ENCODE measurements at regions not wholly inside any gene's neighbourhood (a gene's known extent, or its start where the extent isn't known, plus 50 kb on each side); places are given as distances from the start of the nearest gene placed in this dataset.
A peak's percentile ranks its signal among the peaks of the same experiment; 100 is the strongest.

DNA sequence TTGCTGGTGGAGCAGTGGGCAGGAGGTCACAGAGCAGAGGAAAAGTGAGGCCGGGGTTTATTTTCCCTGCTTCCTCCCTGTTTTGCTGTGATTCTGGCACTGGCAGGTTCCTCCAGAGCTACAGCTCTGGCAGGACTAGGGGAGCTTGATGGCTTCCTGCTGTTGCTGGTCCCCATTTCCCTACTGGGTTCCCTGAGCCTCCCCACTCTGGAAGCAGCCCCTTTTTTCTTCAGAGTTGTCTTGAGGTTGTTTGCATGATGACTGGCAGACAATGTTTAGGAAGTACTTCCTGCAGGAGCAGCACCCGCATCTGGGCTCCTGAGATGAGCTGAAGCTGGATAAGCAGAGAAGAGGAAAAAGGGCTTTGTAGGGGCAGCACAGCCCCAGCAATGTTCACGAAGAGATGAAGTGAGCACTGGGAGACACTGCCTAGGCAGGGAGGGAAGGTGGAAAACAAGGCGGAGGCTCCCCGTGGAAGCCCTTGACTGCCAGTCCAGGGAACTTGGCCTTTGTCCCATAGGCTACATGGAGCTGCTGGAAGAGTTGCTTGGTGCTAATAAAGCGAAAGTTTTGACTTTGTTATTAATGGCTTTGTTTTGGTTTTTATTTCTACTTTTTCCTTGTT lies 126.9 kb downstream of the SLC38A6 start:
- no peak for DNase-seq (ENCODE audit: low spot score)

DNA sequence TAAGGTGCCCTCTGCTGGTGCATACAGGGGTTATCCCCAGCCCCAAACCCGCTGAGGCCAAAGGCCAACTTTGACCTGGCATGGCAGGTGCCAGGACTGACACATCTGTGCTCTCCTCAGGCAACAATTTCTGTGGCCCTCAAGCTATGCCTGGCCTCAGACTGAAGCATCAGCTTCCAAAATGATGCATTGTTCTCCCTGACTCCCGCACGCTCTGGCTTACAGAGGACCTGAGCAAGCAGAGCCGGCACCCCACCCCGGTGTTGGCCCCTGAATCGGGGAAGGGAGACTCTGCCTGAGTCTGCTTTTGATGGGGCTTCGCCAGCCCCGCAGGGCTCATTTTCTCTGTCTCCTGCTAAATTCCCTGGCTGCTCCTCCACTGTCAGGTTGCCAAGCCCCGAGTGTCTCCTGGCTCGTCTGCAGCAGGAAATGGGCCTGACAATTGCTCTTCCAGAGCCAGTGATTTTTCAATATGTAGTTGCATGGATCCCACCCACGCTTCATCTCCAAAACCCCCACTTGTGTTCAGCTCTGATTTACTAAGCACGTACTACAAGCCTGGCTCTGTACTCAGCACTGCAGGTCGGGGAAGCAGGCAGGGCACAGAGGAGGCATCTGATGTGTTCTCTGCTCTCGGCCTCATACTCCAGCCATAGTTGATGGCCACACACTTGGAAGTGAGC lies 126.1 kb downstream of the SLC38A6 start:
- no peak for DNase-seq (ENCODE audit: low spot score)

GRCh38 chr14:61106271-61106958 lies 125.4 kb downstream of the SLC38A6 start:
- DNase-seq (ENCODE audit: low spot score) = no peak

DNA sequence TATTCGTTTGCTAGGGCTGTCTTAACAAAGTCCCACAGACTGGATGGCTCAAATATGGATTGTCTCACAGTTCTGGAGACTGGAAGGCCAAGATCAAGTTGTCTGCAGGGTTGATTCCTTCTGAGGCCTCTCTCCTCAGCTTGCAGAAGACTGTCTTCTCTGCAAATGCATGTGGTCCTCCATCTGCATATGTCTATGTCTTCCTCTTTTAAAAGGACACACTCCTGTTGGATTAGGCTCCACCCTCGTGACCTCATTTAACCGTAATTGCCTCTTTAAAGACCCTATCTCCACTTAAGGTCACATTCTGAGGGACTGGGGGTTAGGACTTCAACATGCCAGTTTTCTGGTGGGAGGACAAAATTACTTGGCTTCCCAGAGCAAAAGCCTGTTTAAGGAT lies 123.3 kb downstream of the SLC38A6 start:
- no peak for DNase-seq (ENCODE audit: low spot score)

GRCh38 chr14:61103541-61104339 lies 122.7 kb downstream of the SLC38A6 start:
- no peak for DNase-seq (ENCODE audit: low spot score)

DNA sequence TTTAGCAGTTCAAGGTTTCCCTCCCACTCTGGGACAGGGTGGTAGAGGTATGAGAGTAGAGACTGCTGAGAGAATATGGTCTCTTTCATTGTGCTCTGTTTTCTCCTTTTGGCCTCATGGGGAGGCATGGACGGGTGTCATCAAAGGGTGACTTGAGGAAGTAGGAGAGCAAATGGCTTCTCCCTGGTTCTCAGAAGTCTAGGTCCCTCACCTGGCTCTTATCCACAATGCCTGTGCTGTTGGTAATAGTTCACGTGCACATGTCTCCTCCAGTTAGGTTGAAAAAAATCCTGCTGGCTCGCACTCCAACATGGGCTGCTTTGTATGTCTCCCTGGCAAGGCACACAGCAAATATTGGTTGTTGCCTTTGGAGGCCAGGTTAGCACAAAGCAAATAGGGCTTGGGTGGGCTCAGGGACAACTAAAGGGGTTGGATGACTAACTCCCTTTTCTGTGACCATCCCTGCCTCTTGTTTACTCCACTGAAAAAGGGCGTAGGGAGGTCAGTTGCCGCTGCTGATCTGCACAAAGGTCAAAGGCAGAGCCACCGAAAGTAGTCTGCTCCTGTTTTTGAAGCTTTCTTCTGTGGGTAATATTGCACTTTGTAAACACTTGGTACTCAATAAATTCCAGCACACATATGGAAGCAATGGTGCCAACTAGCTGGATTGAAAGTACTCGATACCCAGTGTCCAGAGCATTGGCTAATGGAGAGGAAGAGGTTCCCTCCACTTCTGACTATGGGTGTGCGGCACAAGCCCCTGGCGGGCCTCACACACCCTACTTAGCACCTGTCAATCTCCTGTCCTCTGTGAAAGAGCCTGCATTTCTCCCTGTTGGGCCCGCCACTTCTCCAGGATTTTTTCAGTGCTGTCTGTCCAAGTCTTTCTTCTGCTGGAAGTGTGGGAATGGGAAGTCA lies 121.8 kb downstream of the SLC38A6 start:
- DNase-seq (ENCODE audit: low spot score) = peak; percentile 47
